ENCODE measurements at regions not wholly inside any gene's neighbourhood (a gene's known extent, or its start where the extent isn't known, plus 50 kb on each side); places are given as distances from the start of the nearest gene placed in this dataset.

DNA sequence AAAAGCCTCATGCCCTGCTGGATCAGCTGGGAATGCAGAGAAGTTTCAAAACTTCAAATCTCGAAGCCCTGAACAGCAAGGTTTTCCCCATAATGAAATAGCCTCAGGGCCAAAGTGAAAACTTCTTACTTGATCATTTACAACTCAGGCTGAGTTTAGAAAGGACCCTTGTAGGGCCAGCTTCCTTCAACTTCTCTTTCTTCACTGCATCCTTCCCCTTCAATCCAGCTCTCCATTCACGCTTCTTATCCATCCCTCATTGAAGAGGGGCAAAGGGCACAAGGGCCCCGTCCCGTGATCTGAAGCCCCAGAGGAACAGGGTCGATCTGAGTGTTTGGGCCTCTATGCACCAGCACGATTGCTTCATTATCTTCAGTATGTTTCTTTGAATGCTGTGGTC, 392.2 kb upstream of the CELF2 start:
- TF ChIP-seq EZH2 (IDR thresholded peaks at IDR 0.05; ENCODE audit: borderline replicate concordance, low read length) = no peak
- TF ChIP-seq, protein P1, sequence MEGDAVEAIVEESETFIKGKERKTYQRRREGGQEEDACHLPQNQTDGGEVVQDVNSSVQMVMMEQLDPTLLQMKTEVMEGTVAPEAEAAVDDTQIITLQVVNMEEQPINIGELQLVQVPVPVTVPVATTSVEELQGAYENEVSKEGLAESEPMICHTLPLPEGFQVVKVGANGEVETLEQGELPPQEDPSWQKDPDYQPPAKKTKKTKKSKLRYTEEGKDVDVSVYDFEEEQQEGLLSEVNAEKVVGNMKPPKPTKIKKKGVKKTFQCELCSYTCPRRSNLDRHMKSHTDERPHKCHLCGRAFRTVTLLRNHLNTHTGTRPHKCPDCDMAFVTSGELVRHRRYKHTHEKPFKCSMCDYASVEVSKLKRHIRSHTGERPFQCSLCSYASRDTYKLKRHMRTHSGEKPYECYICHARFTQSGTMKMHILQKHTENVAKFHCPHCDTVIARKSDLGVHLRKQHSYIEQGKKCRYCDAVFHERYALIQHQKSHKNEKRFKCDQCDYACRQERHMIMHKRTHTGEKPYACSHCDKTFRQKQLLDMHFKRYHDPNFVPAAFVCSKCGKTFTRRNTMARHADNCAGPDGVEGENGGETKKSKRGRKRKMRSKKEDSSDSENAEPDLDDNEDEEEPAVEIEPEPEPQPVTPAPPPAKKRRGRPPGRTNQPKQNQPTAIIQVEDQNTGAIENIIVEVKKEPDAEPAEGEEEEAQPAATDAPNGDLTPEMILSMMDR (conservative IDR thresholded peaks at IDR 0.05 in 1 of 2, IDR thresholded peaks at IDR 0.05 in 1 of 2; ENCODE audit: extremely low read depth in 1 of 2, insufficient read depth in 1 of 2, low read depth in 1 of 2, low read length in 2 of 2) = no peak

Data from mammary epithelial cell (primary cell).